ENCODE measurements at regions not wholly inside any gene's neighbourhood (a gene's known extent, or its start where the extent isn't known, plus 50 kb on each side); places are given as distances from the start of the nearest gene placed in this dataset.

- no peaks in the 10 kb centered on the region for H3K36me3 ChIP-seq (ENCODE audit: insufficient read depth)
Measured at GRCh38 chr1:201618905-201619304, 80.0 kb downstream of the NAV1 start.

GRCh38 chr1:201619513-201619912 lies 80.6 kb downstream of the NAV1 start:
- Histone ChIP-seq H4K20me1 (ENCODE audit: insufficient read depth) (no peaks in the 10 kb centered on the region), H3K27me3 (ENCODE audit: insufficient read depth, low read depth) (no peaks in the 10 kb centered on the region), H3K4me2 (no peak overlapping the region)

More at GRCh38 chr1:201618905-201619304, 80.0 kb downstream of the NAV1 start:
- Histone ChIP-seq H2AFZ (ENCODE audit: low read depth) (no peak overlapping the region), H3K4me3 (IDR thresholded peaks at IDR 0.05; ENCODE audit: insufficient read depth, low read depth, low read length) (no peak overlapping the region), H3K4me1 (ENCODE audit: low read depth, poor library complexity, severe bottlenecking) (no peaks in the 10 kb centered on the region), H3K79me2 (ENCODE audit: insufficient read depth, low read depth) (no peaks in the 10 kb centered on the region), H3K27ac (no peak overlapping the region), H3K27me3 (ENCODE audit: insufficient read depth, low read depth) (no peaks in the 10 kb centered on the region), H4K20me1 (ENCODE audit: insufficient read depth) (no peaks in the 10 kb centered on the region), H3K4me2 (no peak overlapping the region), H3K9ac (no peak overlapping the region)
- TF ChIP-seq, protein P1, sequence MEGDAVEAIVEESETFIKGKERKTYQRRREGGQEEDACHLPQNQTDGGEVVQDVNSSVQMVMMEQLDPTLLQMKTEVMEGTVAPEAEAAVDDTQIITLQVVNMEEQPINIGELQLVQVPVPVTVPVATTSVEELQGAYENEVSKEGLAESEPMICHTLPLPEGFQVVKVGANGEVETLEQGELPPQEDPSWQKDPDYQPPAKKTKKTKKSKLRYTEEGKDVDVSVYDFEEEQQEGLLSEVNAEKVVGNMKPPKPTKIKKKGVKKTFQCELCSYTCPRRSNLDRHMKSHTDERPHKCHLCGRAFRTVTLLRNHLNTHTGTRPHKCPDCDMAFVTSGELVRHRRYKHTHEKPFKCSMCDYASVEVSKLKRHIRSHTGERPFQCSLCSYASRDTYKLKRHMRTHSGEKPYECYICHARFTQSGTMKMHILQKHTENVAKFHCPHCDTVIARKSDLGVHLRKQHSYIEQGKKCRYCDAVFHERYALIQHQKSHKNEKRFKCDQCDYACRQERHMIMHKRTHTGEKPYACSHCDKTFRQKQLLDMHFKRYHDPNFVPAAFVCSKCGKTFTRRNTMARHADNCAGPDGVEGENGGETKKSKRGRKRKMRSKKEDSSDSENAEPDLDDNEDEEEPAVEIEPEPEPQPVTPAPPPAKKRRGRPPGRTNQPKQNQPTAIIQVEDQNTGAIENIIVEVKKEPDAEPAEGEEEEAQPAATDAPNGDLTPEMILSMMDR (conservative IDR thresholded peaks at IDR 0.05; ENCODE audit: low read depth, low read length): no peak

DNA sequence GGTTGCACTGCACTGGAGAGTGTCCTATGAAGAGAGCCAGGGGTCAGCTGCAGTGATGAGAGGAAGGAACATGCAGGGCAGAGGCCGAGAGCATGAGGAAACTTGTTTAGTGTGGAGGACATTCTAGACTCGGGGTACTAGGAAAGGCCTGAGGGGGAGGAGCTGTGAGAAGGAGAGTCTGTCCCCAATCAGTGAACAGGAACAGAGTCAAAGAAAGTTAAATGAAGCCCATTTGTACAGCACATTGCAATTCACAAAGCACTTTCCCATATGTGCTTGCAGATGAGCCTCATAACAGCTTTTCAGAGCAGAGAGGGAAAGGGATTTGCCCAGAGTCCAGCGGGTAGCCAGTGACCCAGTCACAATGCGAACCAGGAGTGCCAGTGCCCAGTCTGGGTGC lies 83.4 kb downstream of the NAV1 start:
- no peaks in the 10 kb centered on the region for H4K20me1 ChIP-seq (ENCODE audit: insufficient read depth)
- H3K36me3 ChIP-seq (ENCODE audit: insufficient read depth): no peaks in the 10 kb centered on the region
- no peaks in the 10 kb centered on the region for H3K79me2 ChIP-seq (ENCODE audit: insufficient read depth, low read depth)
- no peak overlapping the region for H3K4me3 ChIP-seq (IDR thresholded peaks at IDR 0.05; ENCODE audit: insufficient read depth, low read depth, low read length)
- no peak overlapping the region for H2AFZ ChIP-seq (ENCODE audit: low read depth)
- H3K27me3 ChIP-seq (ENCODE audit: insufficient read depth, low read depth): no peaks in the 10 kb centered on the region
- H3K4me1 ChIP-seq (ENCODE audit: low read depth, poor library complexity, severe bottlenecking): no peaks in the 10 kb centered on the region
- no peak overlapping the region for H3K4me2 ChIP-seq
- H3K27ac ChIP-seq: no peak overlapping the region
- H3K9ac ChIP-seq: no peak overlapping the region
- TF ChIP-seq, protein P1 (conservative IDR thresholded peaks at IDR 0.05; ENCODE audit: low read depth, low read length): no peak

More at GRCh38 chr1:201619513-201619912, 80.6 kb downstream of the NAV1 start:
- TF ChIP-seq, protein P1 (conservative IDR thresholded peaks at IDR 0.05; ENCODE audit: low read depth, low read length): no peak
- Histone ChIP-seq H3K36me3 (ENCODE audit: insufficient read depth) (no peaks in the 10 kb centered on the region), H3K9ac (no peak overlapping the region), H3K4me3 (IDR thresholded peaks at IDR 0.05; ENCODE audit: insufficient read depth, low read depth, low read length) (no peak overlapping the region), H3K79me2 (ENCODE audit: insufficient read depth, low read depth) (no peaks in the 10 kb centered on the region), H3K27ac (no peak overlapping the region), H2AFZ (ENCODE audit: low read depth) (no peak overlapping the region), H3K4me1 (ENCODE audit: low read depth, poor library complexity, severe bottlenecking) (no peaks in the 10 kb centered on the region)

- no peaks in the 10 kb centered on the region for H3K79me2 ChIP-seq (ENCODE audit: insufficient read depth, low read depth)
- no peak overlapping the region for H3K27ac ChIP-seq
- no peak overlapping the region for H3K4me3 ChIP-seq (IDR thresholded peaks at IDR 0.05; ENCODE audit: insufficient read depth, low read depth, low read length)
- no peak overlapping the region for H3K9ac ChIP-seq
- no peaks in the 10 kb centered on the region for H3K36me3 ChIP-seq (ENCODE audit: insufficient read depth)
- no peaks in the 10 kb centered on the region for H4K20me1 ChIP-seq (ENCODE audit: insufficient read depth)
- TF ChIP-seq, protein P1 (conservative IDR thresholded peaks at IDR 0.05; ENCODE audit: low read depth, low read length): no peak
- H3K4me2 ChIP-seq: no peak overlapping the region
- no peaks in the 10 kb centered on the region for H3K4me1 ChIP-seq (ENCODE audit: low read depth, poor library complexity, severe bottlenecking)
- H3K27me3 ChIP-seq (ENCODE audit: insufficient read depth, low read depth): no peaks in the 10 kb centered on the region
- H2AFZ ChIP-seq (ENCODE audit: low read depth): no peak overlapping the region
Measured at GRCh38 chr1:201622824-201623223, 83.9 kb downstream of the NAV1 start.
